HEK293 (cell line): ENCODE measurements at regions not wholly inside any gene's neighbourhood (a gene's known extent, or its start where the extent isn't known, plus 50 kb on each side); places are given as distances from the start of the nearest gene placed in this dataset.

ENCODE experiments used
- CTCF ChIA-PET: fragments of 350-600 bp; formaldehyde crosslinking; extraction: SDS; loops from one replicate; lab custom pipeline; 2021; ENCODE audit warnings: antibody characterized with exemption; lab: Yijun Ruan, JAX
- POLR2A ChIA-PET: fragments of 300-600 bp; formaldehyde crosslinking; extraction: SDS; loops from one replicate; lab custom pipeline; 2020; ENCODE audit warnings: antibody characterized with exemption, inconsistent platforms; lab: Yijun Ruan, JAX
- H3K27ac ChIP-seq: fragments of 200-500 bp; sonication (Bioruptor generic); 2 replicates; pipeline ENCODE4 v1.5.1; 2014; ENCODE audit warnings: low read depth, low read length, control low read depth, inconsistent platforms; ENCODE audit errors: extremely low read depth
- H3K36me3 ChIP-seq, 2 experiments: fragments of 200-500 bp in 1 of 2; sonication (Bioruptor generic) in 1 of 2; 1 replicate in 1 of 2; 2 replicates in 1 of 2; pipeline ENCODE4 v1.5.1; 2014 to 2017; ENCODE audit warnings: inconsistent platforms in 2 of 2, low read length in 2 of 2; ENCODE audit not compliant: control insufficient read depth in 2 of 2, insufficient read depth in 1 of 2
- H3K4me1 ChIP-seq: fragments of 200-500 bp; sonication (Bioruptor generic); 2 replicates; pipeline ENCODE4 v1.5.1; 2014; ENCODE audit warnings: mild to moderate bottlenecking, low read length, inconsistent platforms; ENCODE audit not compliant: control insufficient read depth, insufficient read depth
- H3K4me3 ChIP-seq: 2 replicates; pipeline ENCODE4 v1.5.1; 2011; ENCODE audit warnings: low read depth, mild to moderate bottlenecking, control low read depth, low read length, moderate library complexity
- H3K9me3 ChIP-seq: fragments of 200-500 bp; sonication (Bioruptor generic); 2 replicates; pipeline ENCODE4 v1.5.1; 2014; ENCODE audit warnings: low read depth, low read length, inconsistent platforms; ENCODE audit not compliant: control insufficient read depth, insufficient read depth
- ATF2 ChIP-seq: fragments of 450-650 bp; formaldehyde crosslinking; IDR thresholded peaks from 2 replicates; pipeline ENCODE4 v1.5.1; 2016; ENCODE audit warnings: missing biosample characterization, missing genetic modification characterization, low read depth
- KLF1 ChIP-seq: fragments of 450-650 bp; formaldehyde crosslinking; IDR thresholded peaks from 2 replicates; pipeline ENCODE4 v1.5.1; 2016; ENCODE audit warnings: missing biosample characterization, missing genetic modification characterization
- KLF16 ChIP-seq: fragments of 450-650 bp; formaldehyde crosslinking; IDR thresholded peaks from 2 replicates; pipeline ENCODE4 v1.5.1; 2017; ENCODE audit warnings: missing biosample characterization, missing genetic modification characterization
- PBX3 ChIP-seq: sonication (generic); formaldehyde crosslinking; IDR thresholded peaks from 2 replicates; pipeline ENCODE4 v1.8.1; 2022; ENCODE audit warnings: mild to moderate bottlenecking, moderate library complexity, missing genetic modification reagents
- ZBTB11 ChIP-seq: fragments of 450-650 bp; formaldehyde crosslinking; conservative IDR thresholded peaks from 2 replicates; pipeline ENCODE4 v1.5.1; 2016; ENCODE audit warnings: low read depth, missing biosample characterization, missing genetic modification characterization
- ZBTB17 ChIP-seq: fragments of 450-650 bp; formaldehyde crosslinking; IDR thresholded peaks from 2 replicates; pipeline ENCODE4 v1.5.1; 2016; ENCODE audit warnings: missing biosample characterization, missing genetic modification characterization
- ZBTB20 ChIP-seq: fragments of 450-650 bp; formaldehyde crosslinking; IDR thresholded peaks from 2 replicates; pipeline ENCODE4 v1.5.1; 2016; ENCODE audit warnings: missing biosample characterization, missing genetic modification characterization
- ZNF133 ChIP-seq: fragments of 450-650 bp; formaldehyde crosslinking; IDR thresholded peaks from 2 replicates; pipeline ENCODE4 v1.5.1; 2016; ENCODE audit warnings: missing biosample characterization, missing genetic modification characterization
- ZNF324 ChIP-seq: fragments of 450-650 bp; formaldehyde crosslinking; IDR thresholded peaks from 2 replicates; pipeline ENCODE4 v1.5.1; 2016; ENCODE audit warnings: missing biosample characterization, missing genetic modification characterization
- ZNF449 ChIP-seq: fragments of 450-650 bp; formaldehyde crosslinking; IDR thresholded peaks from 2 replicates; pipeline ENCODE4 v1.5.1; 2017; ENCODE audit warnings: missing biosample characterization, mild to moderate bottlenecking, missing genetic modification characterization, moderate library complexity
- ZNF561 ChIP-seq: fragments of 450-650 bp; IDR thresholded peaks from 2 replicates; pipeline ENCODE4 v1.5.1; 2018; ENCODE audit warnings: missing biosample characterization, missing genetic modification characterization, borderline replicate concordance
- ZNF596 ChIP-seq: fragments of 450-650 bp; IDR thresholded peaks from 2 replicates; pipeline ENCODE4 v1.5.0; 2018; ENCODE audit warnings: missing biosample characterization, mild to moderate bottlenecking, missing genetic modification characterization, moderate library complexity
- ZNF777 ChIP-seq: fragments of 450-650 bp; formaldehyde crosslinking; IDR thresholded peaks from 2 replicates; pipeline ENCODE4 v1.5.1; 2017; ENCODE audit warnings: missing biosample characterization, missing genetic modification characterization, borderline replicate concordance
- ZNF791 ChIP-seq: fragments of 450-650 bp; formaldehyde crosslinking; IDR thresholded peaks from 2 replicates; pipeline ENCODE4 v1.5.1; 2016; ENCODE audit warnings: missing biosample characterization, missing genetic modification characterization

GRCh38 chr4:26140150-26140898 lies 180.5 kb upstream of the RBPJ start (continued):
- TF ChIP-seq ZBTB11 (tag by site-specific recombination) = 0 out of 2 replicates have a peak, but pooled peaks have one; percentile 31
- no peak for TF ChIP-seq ZNF596 (tag by site-specific recombination)
- peak; percentile 20; the same call in 1 of the 2 replicates for TF ChIP-seq ATF2
- TF ChIP-seq KLF16 (tag by site-specific recombination) = no peak
- TF ChIP-seq ZNF449 (tag by site-specific recombination) = no peak
- peak; percentile 73 for TF ChIP-seq ZBTB17
- no peak for TF ChIP-seq PBX3
- TF ChIP-seq ZNF777 = no peak
- TF ChIP-seq, all 188 proteins: peak for 10

- TF ChIP-seq ZNF324 (tag by site-specific recombination) (no peak), KLF1 (0 out of 2 replicates have a peak, but pooled peaks have one; percentile 27)
- Histone ChIP-seq H3K27ac (peak overlapping the region; percentile 51), H3K4me1 (peaks cover 16% of the 10 kb centered on the region), H3K4me3 (no peak overlapping the region), H3K36me3 (no peaks in the 10 kb centered on the region), H3K9me3 (no peaks in the 10 kb centered on the region)
- POLR2A ChIA-PET = no interaction called here
- CTCF ChIA-PET = interaction anchor here (0.7 to 0.8 kb wide), 2 partner anchors 20 to 32 kb away, joined by 3 read pairs; no protein-coding TSS in a partner anchor
These were observed 179.6 kb upstream of the RBPJ start for GRCh38 chr4:26141051-26141721.

- ChIA-PET CTCF (interaction anchor here (0.7 to 0.8 kb wide), 2 partner anchors 19 to 33 kb away, joined by 3 read pairs; no protein-coding TSS in a partner anchor), POLR2A (no interaction called here)
- 0 out of 2 replicates have a peak, but pooled peaks have one; percentile 50 for TF ChIP-seq ZNF561 (tag by site-specific recombination)
- no peak for TF ChIP-seq KLF1
- TF ChIP-seq ZNF133 (tag by site-specific recombination) = peak; percentile 91
- no peak for TF ChIP-seq ZNF791 (tag by site-specific recombination)
- 0 out of 2 replicates have a peak, but pooled peaks have one; percentile 14 for TF ChIP-seq ZBTB20
- no peaks in the 10 kb centered on the region for H3K9me3 ChIP-seq
- H3K4me1 ChIP-seq = peaks cover 16% of the 10 kb centered on the region
- no peak overlapping the region for H3K4me3 ChIP-seq
- H3K27ac ChIP-seq = peak overlapping the region; percentile 51
- H3K36me3 ChIP-seq = no peaks in the 10 kb centered on the region
These were observed 178.7 kb upstream of the RBPJ start for GRCh38 chr4:26141911-26142638.
